Uterus (tissue), 3 donors: ENCODE measurements at regions not wholly inside any gene's neighbourhood (a gene's known extent, or its start where the extent isn't known, plus 50 kb on each side); places are given as distances from the start of the nearest gene placed in this dataset.

ENCODE experiments used
- DNase-seq, 2 donors: peaks; one replicate each; pipeline ENCODE4 v3.0.0-alpha.2; 2019 to 2020
- H3K27ac ChIP-seq, 2 donors: fragments of 200-600 bp; sonication (generic); 1 replicate in 1 of 2; 2 replicates in 1 of 2; pipeline ENCODE4 v1.5.1; 2016 to 2018
- H3K27me3 ChIP-seq, 2 donors: fragments of 200-600 bp; sonication (generic); one replicate each; pipeline ENCODE4 v1.5.1; 2018 to 2019; ENCODE audit warnings: control low read depth in 1 of 2
- H3K36me3 ChIP-seq, 2 donors: fragments of 200-600 bp; sonication (generic); one replicate each; pipeline ENCODE4 v1.5.1; 2019; ENCODE audit warnings: control low read depth in 1 of 2
- H3K4me1 ChIP-seq, 2 donors: fragments of 200-600 bp; sonication (generic); one replicate each; pipeline ENCODE4 v1.5.1; 2018 to 2019; ENCODE audit warnings: control low read depth in 1 of 2
- H3K4me3 ChIP-seq, 2 donors: fragments of 200-600 bp; sonication (generic); 1 replicate in 1 of 2; 2 replicates in 1 of 2; pipeline ENCODE4 v1.5.1; 2018 to 2019; ENCODE audit warnings: mild to moderate bottlenecking in 1 of 2
- H3K9me3 ChIP-seq, 2 donors: fragments of 200-600 bp; sonication (generic); one replicate each; pipeline ENCODE4 v1.5.1; 2019; ENCODE audit warnings: control low read depth in 1 of 2
- CTCF ChIP-seq, 4 experiments: fragments of 200-600 bp in 2 of 4; fragments of 450-650 bp in 2 of 4; sonication (generic) in 2 of 4; IDR thresholded peaks; one replicate each; pipeline ENCODE4 v1.5.1; 2016 to 2019; ENCODE audit warnings: antibody characterized with exemption in 4 of 4, mild to moderate bottlenecking in 2 of 4, moderate library complexity in 1 of 4
- POLR2A ChIP-seq, 2 donors: fragments of 450-650 bp; IDR thresholded peaks; one replicate each; pipeline ENCODE4 v1.6.1; 2016; ENCODE audit warnings: antibody characterized with exemption in 2 of 2, mild to moderate bottlenecking in 1 of 2, moderate library complexity in 1 of 2
- intact Hi-C: fragments of 100-400 bp; cut with DNase I; formaldehyde crosslinking; loops from one replicate; pipeline ENCODE4 v1.15.1; 2023; ENCODE audit warnings: low total_unique reads
- donor health status: DM: yes; HTN: yes; CAD: no.

GRCh38 chr17:68657166-68657565, 56.0 kb upstream of the FAM20A start:
- no peaks in the 10 kb centered on the region for H3K36me3 ChIP-seq
- no peak for TF ChIP-seq CTCF (IDR thresholded peaks at IDR 0.05)
- TF ChIP-seq POLR2A (IDR thresholded peaks at IDR 0.05): no peak
- H3K27ac ChIP-seq: peak overlapping the region; percentile 66 to 75
- peaks cover 0 to 6% of the 10 kb centered on the region in 2 donors for H3K4me1 ChIP-seq
- no peaks in the 10 kb centered on the region for H3K27me3 ChIP-seq
- DNase-seq: no peak
- no peaks in the 10 kb centered on the region for H3K9me3 ChIP-seq
- H3K4me3 ChIP-seq: no peak overlapping the region
- intact Hi-C loops: no loop called here

- intact Hi-C loops: no loop called here
- Histone ChIP-seq H3K27ac (peak overlapping the region; percentile 66 to 75), H3K27me3 (no peaks in the 10 kb centered on the region), H3K36me3 (no peaks in the 10 kb centered on the region), H3K9me3 (no peaks in the 10 kb centered on the region), H3K4me1 (peaks cover 0 to 6% of the 10 kb centered on the region in 2 donors), H3K4me3 (no peak overlapping the region)
- no peak for DNase-seq
- TF ChIP-seq CTCF (IDR thresholded peaks at IDR 0.05): no peak
- no peak for TF ChIP-seq POLR2A (IDR thresholded peaks at IDR 0.05)
Observed at GRCh38 chr17:68656666-68657065, 55.5 kb upstream of the FAM20A start.
